Brain pericyte (primary cell): ENCODE measurements at regions not wholly inside any gene's neighbourhood (a gene's known extent, or its start where the extent isn't known, plus 50 kb on each side); places are given as distances from the start of the nearest gene placed in this dataset.

Experiments used
- DNase-seq: peaks from one replicate; pipeline ENCODE4 v3.0.0-alpha.2; 2012; ENCODE audit warnings: low read depth, low spot score

GRCh38 chr20:57788936-57789613, 79.3 kb upstream of the PMEPA1 start:
- DNase-seq = no peak

GRCh38 chr20:57787990-57788781, 78.4 kb upstream of the PMEPA1 start:
- no peak for DNase-seq

GRCh38 chr20:57787151-57787989, 77.6 kb upstream of the PMEPA1 start:
- DNase-seq = no peak

GRCh38 chr20:57786304-57786932, 76.6 kb upstream of the PMEPA1 start:
- DNase-seq = no peak

- DNase-seq = no peak
These were observed 75.9 kb upstream of the PMEPA1 start for GRCh38 chr20:57785720-57786119.

- no peak for DNase-seq
These were observed 75.2 kb upstream of the PMEPA1 start for GRCh38 chr20:57785061-57785460.

GRCh38 chr20:57783956-57784837, 74.4 kb upstream of the PMEPA1 start:
- no peak for DNase-seq

- DNase-seq = no peak
These were observed 73.4 kb upstream of the PMEPA1 start for GRCh38 chr20:57783196-57783595.

GRCh38 chr20:57782631-57783041, 72.8 kb upstream of the PMEPA1 start:
- DNase-seq = no peak

- no peak for DNase-seq
These were observed 72.1 kb upstream of the PMEPA1 start for GRCh38 chr20:57781901-57782300.

- DNase-seq = no peak
These were observed 71.1 kb upstream of the PMEPA1 start for GRCh38 chr20:57780906-57781305.

GRCh38 chr20:57780398-57780797, 70.6 kb upstream of the PMEPA1 start:
- no peak for DNase-seq

- no peak for DNase-seq
These were observed 69.7 kb upstream of the PMEPA1 start for GRCh38 chr20:57779401-57780003.

GRCh38 chr20:57777911-57778310, 68.1 kb upstream of the PMEPA1 start:
- no peak for DNase-seq

- DNase-seq = no peak
These were observed 65.1 kb upstream of the PMEPA1 start for GRCh38 chr20:57774951-57775350.

- DNase-seq = no peak
These were observed 64.5 kb upstream of the PMEPA1 start for GRCh38 chr20:57774111-57774880.

GRCh38 chr20:57773059-57773815, 63.4 kb upstream of the PMEPA1 start:
- DNase-seq = no peak

GRCh38 chr20:57772349-57772964, 62.6 kb upstream of the PMEPA1 start:
- no peak for DNase-seq
